Inferior parietal cortex (tissue), 1 donor: ENCODE measurements at regions not wholly inside any gene's neighbourhood (a gene's known extent, or its start where the extent isn't known, plus 50 kb on each side); places are given as distances from the start of the nearest gene placed in this dataset.
"Not testable (repeated sequence)": the region's sequence is repeated elsewhere in the genome, so short reads cannot be mapped to it uniquely, and the experiment has no call there.

Experiments used
- DNase-seq: peaks from one replicate; pipeline ENCODE4 v3.0.0-alpha.2; 2016; ENCODE audit errors: extremely low spot score

- no peak for DNase-seq
These were observed 713.0 kb upstream of the PCDH9 start for GRCh38 chr13:67943116-67943515.

GRCh38 chr13:67935626-67936025, 705.5 kb upstream of the PCDH9 start:
- DNase-seq = no peak

GRCh38 chr13:67934617-67935330, 704.6 kb upstream of the PCDH9 start:
- no peak for DNase-seq

- no peak for DNase-seq
These were observed 702.9 kb upstream of the PCDH9 start for GRCh38 chr13:67932991-67933390.

- DNase-seq = no peak
These were observed 687.3 kb upstream of the PCDH9 start for GRCh38 chr13:67917291-67917987.

GRCh38 chr13:67916650-67917049, 686.5 kb upstream of the PCDH9 start:
- no peak for DNase-seq

- DNase-seq = no peak
These were observed 684.4 kb upstream of the PCDH9 start for GRCh38 chr13:67914535-67914934.

GRCh38 chr13:67902960-67903359, 672.8 kb upstream of the PCDH9 start:
- DNase-seq = not testable (repeated sequence)

GRCh38 chr13:67880916-67881315, 650.8 kb upstream of the PCDH9 start:
- DNase-seq = no peak

GRCh38 chr13:67878376-67878775, 648.2 kb upstream of the PCDH9 start:
- DNase-seq = no peak

- no peak for DNase-seq
These were observed 646.9 kb upstream of the PCDH9 start for GRCh38 chr13:67877031-67877430.

- DNase-seq = no peak
These were observed 637.1 kb upstream of the PCDH9 start for GRCh38 chr13:67867206-67867605.

GRCh38 chr13:67860315-67860714, 630.2 kb upstream of the PCDH9 start:
- DNase-seq = no peak

- no peak for DNase-seq
These were observed 629.8 kb upstream of the PCDH9 start for GRCh38 chr13:67859904-67860303.

- no peak for DNase-seq
These were observed 627.6 kb upstream of the PCDH9 start for GRCh38 chr13:67857581-67858310.

- DNase-seq = no peak
These were observed 626.8 kb upstream of the PCDH9 start for GRCh38 chr13:67856955-67857354.

GRCh38 chr13:67855741-67856238, 625.7 kb upstream of the PCDH9 start:
- no peak for DNase-seq

GRCh38 chr13:67854990-67855389, 624.9 kb upstream of the PCDH9 start:
- DNase-seq = no peak

- DNase-seq = no peak
These were observed 614.4 kb upstream of the PCDH9 start for GRCh38 chr13:67844574-67844973.

GRCh38 chr13:67841071-67841470, 610.9 kb upstream of the PCDH9 start:
- no peak for DNase-seq

- no peak for DNase-seq
These were observed 603.4 kb upstream of the PCDH9 start for GRCh38 chr13:67833564-67833963.

GRCh38 chr13:67829641-67830040, 599.5 kb upstream of the PCDH9 start:
- DNase-seq = no peak

- DNase-seq = no peak
These were observed 597.9 kb upstream of the PCDH9 start for GRCh38 chr13:67827992-67828391.
